Skeletal muscle cell (primary cell): ENCODE measurements at regions not wholly inside any gene's neighbourhood (a gene's known extent, or its start where the extent isn't known, plus 50 kb on each side); places are given as distances from the start of the nearest gene placed in this dataset.
"Not testable (repeated sequence)": the region's sequence is repeated elsewhere in the genome, so short reads cannot be mapped to it uniquely, and the experiment has no call there.

ENCODE experiments used
- DNase-seq: peaks from one replicate; pipeline ENCODE4 v3.0.0-alpha.2; 2010; ENCODE audit warnings: low read depth
- H3K4me3 ChIP-seq: 2 replicates; pipeline ENCODE4 v1.5.1; 2011; ENCODE audit warnings: low read depth, mild to moderate bottlenecking, control low read depth, low read length, moderate library complexity

- not testable (repeated sequence) for H3K4me3 ChIP-seq, DNase-seq
Observed at GRCh38 chr7:11283584-11283983, 309.9 kb downstream of the PHF14 start.

- H3K4me3 ChIP-seq, result no peak overlapping the region
- DNase-seq, result no peak
Observed at GRCh38 chr7:11290863-11291262, 317.2 kb downstream of the PHF14 start.

GRCh38 chr7:11294218-11294617 is 320.5 kb downstream of the PHF14 start:
- no peak for DNase-seq
- H3K4me3 ChIP-seq, result no peak overlapping the region

- DNase-seq, result no peak
- no peak overlapping the region for H3K4me3 ChIP-seq
Observed at GRCh38 chr7:11294965-11295364, 321.3 kb downstream of the PHF14 start.

GRCh38 chr7:11297126-11297625 is 323.5 kb downstream of the PHF14 start:
- H3K4me3 ChIP-seq, result no peak overlapping the region
- no peak for DNase-seq

- H3K4me3 ChIP-seq, result no peak overlapping the region
- no peak for DNase-seq
Observed at GRCh38 chr7:11297764-11298163, 324.1 kb downstream of the PHF14 start.

- H3K4me3 ChIP-seq, result no peak overlapping the region
- no peak for DNase-seq
Observed at GRCh38 chr7:11298220-11298619, 324.5 kb downstream of the PHF14 start.

- no peak for DNase-seq
- no peak overlapping the region for H3K4me3 ChIP-seq
Observed at GRCh38 chr7:11300241-11300640, 326.6 kb downstream of the PHF14 start.

- no peak overlapping the region for H3K4me3 ChIP-seq
Observed at GRCh38 chr7:11302121-11302520, 328.4 kb downstream of the PHF14 start.

GRCh38 chr7:11313801-11314200 is 340.1 kb downstream of the PHF14 start:
- DNase-seq, result no peak
- H3K4me3 ChIP-seq, result no peak overlapping the region

More at GRCh38 chr7:11302121-11302520, 328.4 kb downstream of the PHF14 start:
- DNase-seq, result no peak

GRCh38 chr7:11315666-11316258 is 342.1 kb downstream of the PHF14 start:
- no peak for DNase-seq
- H3K4me3 ChIP-seq, result no peak overlapping the region

GRCh38 chr7:11317766-11318165 is 344.1 kb downstream of the PHF14 start:
- no peak for DNase-seq
- H3K4me3 ChIP-seq, result no peak overlapping the region

- H3K4me3 ChIP-seq, result no peak overlapping the region
- DNase-seq, result no peak
Observed at GRCh38 chr7:11319491-11320274, 346.0 kb downstream of the PHF14 start.
